Stimulated activated CD4-positive, alpha-beta T cell treated with anti-CD3 and anti-CD28 coated beads, Interleukin-1b, Interleukin-23, amount 100 ng/mL, for 48 hours (primary cell): ENCODE measurements at regions not wholly inside any gene's neighbourhood (a gene's known extent, or its start where the extent isn't known, plus 50 kb on each side); places are given as distances from the start of the nearest gene placed in this dataset.
"Not testable (repeated sequence)": the region's sequence is repeated elsewhere in the genome, so short reads cannot be mapped to it uniquely, and the experiment has no call there.

Source experiments
- DNase-seq: peaks from one replicate; pipeline ENCODE4 v3.0.0-alpha.2; 2020

- DNase-seq = no peak
These were observed 56.1 kb upstream of the TMEM132D start for GRCh38 chr12:129959889-129960288.

GRCh38 chr12:129961091-129961490, 57.3 kb upstream of the TMEM132D start:
- DNase-seq = no peak

GRCh38 chr12:129961856-129962255, 58.0 kb upstream of the TMEM132D start:
- no peak for DNase-seq

GRCh38 chr12:129964300-129964699, 60.5 kb upstream of the TMEM132D start:
- no peak for DNase-seq

- no peak for DNase-seq
These were observed 61.1 kb upstream of the TMEM132D start for GRCh38 chr12:129964826-129965457.

- no peak for DNase-seq
These were observed 62.5 kb upstream of the TMEM132D start for GRCh38 chr12:129966146-129966995.

- no peak for DNase-seq
These were observed 67.9 kb upstream of the TMEM132D start for GRCh38 chr12:129971721-129972120.

- no peak for DNase-seq
These were observed 69.6 kb upstream of the TMEM132D start for GRCh38 chr12:129973236-129973961.

GRCh38 chr12:129984106-129984505, 80.3 kb upstream of the TMEM132D start:
- DNase-seq = no peak

- DNase-seq = no peak
These were observed 84.0 kb upstream of the TMEM132D start for GRCh38 chr12:129987841-129988240.

GRCh38 chr12:129994634-129995033, 90.8 kb upstream of the TMEM132D start:
- no peak for DNase-seq

- DNase-seq = no peak
These were observed 93.4 kb upstream of the TMEM132D start for GRCh38 chr12:129997239-129997638.

- not testable (repeated sequence) for DNase-seq
These were observed 100.6 kb upstream of the TMEM132D start for GRCh38 chr12:130004310-130004877.

GRCh38 chr12:130007771-130008170, 103.9 kb upstream of the TMEM132D start:
- no peak for DNase-seq

GRCh38 chr12:130008241-130008640, 104.4 kb upstream of the TMEM132D start:
- DNase-seq = no peak

GRCh38 chr12:130009961-130010360, 106.1 kb upstream of the TMEM132D start:
- no peak for DNase-seq

- DNase-seq = no peak
These were observed 108.0 kb upstream of the TMEM132D start for GRCh38 chr12:130011611-130012385.

GRCh38 chr12:130013771-130014484, 110.1 kb upstream of the TMEM132D start:
- peak; percentile 36 for DNase-seq

GRCh38 chr12:130014485-130014807, 110.6 kb upstream of the TMEM132D start:
- DNase-seq = no peak

- no peak for DNase-seq
These were observed 112.4 kb upstream of the TMEM132D start for GRCh38 chr12:130016194-130016593.

- no peak for DNase-seq
These were observed 113.2 kb upstream of the TMEM132D start for GRCh38 chr12:130016986-130017385.
